Trophoblast cell (in vitro differentiated cells and primary cell): ENCODE measurements at regions not wholly inside any gene's neighbourhood (a gene's known extent, or its start where the extent isn't known, plus 50 kb on each side); places are given as distances from the start of the nearest gene placed in this dataset.
A peak's percentile ranks its signal among the peaks of the same experiment; 100 is the strongest.

Experiments
- DNase-seq, 2 donors: peaks; one replicate each; pipeline ENCODE4 v3.0.0-alpha.2; 2016
- H2AFZ ChIP-seq: 2 replicates; pipeline ENCODE4 v1.6.1; 2013; ENCODE audit warnings: low read length, moderate library complexity, mild to moderate bottlenecking; ENCODE audit not compliant: insufficient read depth, poor library complexity
- H2AK5ac ChIP-seq: 2 replicates; pipeline ENCODE4 v1.6.1; 2013; ENCODE audit warnings: mild to moderate bottlenecking, low read length
- H2BK120ac ChIP-seq: 2 replicates; pipeline ENCODE4 v1.6.1; 2013; ENCODE audit warnings: low read length, mild to moderate bottlenecking, moderate library complexity; ENCODE audit not compliant: insufficient read depth, poor library complexity
- H2BK12ac ChIP-seq: 2 replicates; pipeline ENCODE4 v1.6.1; 2013; ENCODE audit warnings: mild to moderate bottlenecking, low read length, moderate library complexity
- H2BK5ac ChIP-seq: 2 replicates; pipeline ENCODE4 v1.6.1; 2013; ENCODE audit warnings: low read length, low read depth, moderate library complexity, mild to moderate bottlenecking; ENCODE audit not compliant: poor library complexity
- H3K14ac ChIP-seq: 2 replicates; pipeline ENCODE4 v1.6.1; 2013; ENCODE audit warnings: mild to moderate bottlenecking, low read length
- H3K18ac ChIP-seq: 2 replicates; pipeline ENCODE4 v1.6.1; 2013; ENCODE audit warnings: mild to moderate bottlenecking, low read length
- H3K23ac ChIP-seq: 2 replicates; pipeline ENCODE4 v1.6.1; 2013; ENCODE audit warnings: low read length
- H3K27ac ChIP-seq: 2 replicates; pipeline ENCODE4 v1.5.1; 2013; ENCODE audit warnings: low read depth, mild to moderate bottlenecking, inconsistent platforms, low read length, moderate library complexity
- H3K27me3 ChIP-seq: 2 replicates; pipeline ENCODE4 v1.6.1; 2013; ENCODE audit warnings: inconsistent platforms, mild to moderate bottlenecking, low read length, moderate library complexity; ENCODE audit not compliant: insufficient read depth
- H3K36me3 ChIP-seq, 2 experiments: 1 replicate in 1 of 2; 2 replicates in 1 of 2; pipeline ENCODE4 v1.6.1; 2013; ENCODE audit warnings: low read length in 2 of 2, mild to moderate bottlenecking in 2 of 2, moderate library complexity in 1 of 2; ENCODE audit not compliant: insufficient read depth in 2 of 2, control insufficient read depth in 1 of 2
- H3K4ac ChIP-seq: 2 replicates; pipeline ENCODE4 v1.6.1; 2013; ENCODE audit warnings: low read depth, mild to moderate bottlenecking, low read length, moderate library complexity
- H3K4me1 ChIP-seq, 2 experiments: 1 replicate in 1 of 2; 2 replicates in 1 of 2; pipeline ENCODE4 v1.6.1; 2013; ENCODE audit warnings: low read length in 2 of 2, mild to moderate bottlenecking in 2 of 2, moderate library complexity in 1 of 2; ENCODE audit not compliant: insufficient read depth in 2 of 2, control insufficient read depth in 1 of 2
- H3K4me2 ChIP-seq: 2 replicates; pipeline ENCODE4 v1.6.1; 2013; ENCODE audit warnings: inconsistent platforms, mild to moderate bottlenecking, low read length, moderate library complexity
- H3K4me3 ChIP-seq: 2 replicates; pipeline ENCODE4 v1.5.1; 2013; ENCODE audit warnings: mild to moderate bottlenecking, low read depth, low read length, inconsistent platforms
- H3K79me1 ChIP-seq: one replicate; pipeline ENCODE4 v1.6.1; 2013; ENCODE audit warnings: low read length
- H3K79me2 ChIP-seq: 2 replicates; pipeline ENCODE4 v1.6.1; 2013; ENCODE audit warnings: low read length, mild to moderate bottlenecking; ENCODE audit not compliant: control insufficient read depth, insufficient read depth, poor library complexity
- H3K9ac ChIP-seq: 2 replicates; pipeline ENCODE4 v1.6.1; 2013; ENCODE audit warnings: mild to moderate bottlenecking, low read length
- H3K9me3 ChIP-seq: 2 replicates; pipeline ENCODE4 v1.6.1; 2013; ENCODE audit warnings: low read depth, mild to moderate bottlenecking, control low read depth, inconsistent platforms, low read length; ENCODE audit not compliant: insufficient read depth
- H4K12ac ChIP-seq: 2 replicates; pipeline ENCODE4 v1.6.1; 2013; ENCODE audit warnings: low read depth, mild to moderate bottlenecking, low read length, moderate library complexity
- H4K8ac ChIP-seq: 2 replicates; pipeline ENCODE4 v1.6.1; 2013; ENCODE audit warnings: low read depth, mild to moderate bottlenecking, low read length, moderate library complexity
- H4K91ac ChIP-seq: one replicate; pipeline ENCODE4 v1.6.1; 2013; ENCODE audit warnings: low read depth, mild to moderate bottlenecking, low read length, moderate library complexity
- WGBS: extraction: QIAGEN DNeasy Blood & Tissue Kit; methylation state at CpG from one replicate; pipeline ENCODE4 v1.1.7; 2013; ENCODE audit warnings: missing lambda C conversion rate; ENCODE audit not compliant: insufficient read length, insufficient coverage; ENCODE audit errors: extremely low coverage; 5-methylcytosine and 5-hydroxymethylcytosine counted together

GRCh38 chr3:99508191-99508590, 130.2 kb upstream of the COL8A1 start:
- H3K9ac ChIP-seq: no peak overlapping the region
- no peak overlapping the region for H2BK12ac ChIP-seq
- no peak overlapping the region for H3K14ac ChIP-seq
- no peak overlapping the region for H3K27ac ChIP-seq
- no peaks in the 10 kb centered on the region for H3K79me2 ChIP-seq
- no peak overlapping the region for H4K12ac ChIP-seq
- H2AK5ac ChIP-seq: no peak overlapping the region
- H2AFZ ChIP-seq: no peak overlapping the region
- H2BK5ac ChIP-seq: no peak overlapping the region
- H3K4me3 ChIP-seq: no peak overlapping the region
- no peaks in the 10 kb centered on the region for H3K36me3 ChIP-seq
- H3K18ac ChIP-seq: no peak overlapping the region
- H3K27me3 ChIP-seq: no peaks in the 10 kb centered on the region
- H3K23ac ChIP-seq: no peak overlapping the region
- H3K4ac ChIP-seq: no peak overlapping the region
- DNase-seq: no peak
- H3K4me1 ChIP-seq: no peaks in the 10 kb centered on the region
- no peaks in the 10 kb centered on the region for H3K9me3 ChIP-seq
- H2BK120ac ChIP-seq: no peak overlapping the region
- H4K8ac ChIP-seq: no peak overlapping the region
- H3K79me1 ChIP-seq: no peaks in the 10 kb centered on the region
- no peak overlapping the region for H3K4me2 ChIP-seq
- no peak overlapping the region for H4K91ac ChIP-seq

- Histone ChIP-seq H2AK5ac (no peak overlapping the region), H3K27me3 (no peaks in the 10 kb centered on the region), H3K79me2 (no peaks in the 10 kb centered on the region), H3K23ac (no peak overlapping the region), H3K27ac (no peak overlapping the region), H4K8ac (no peak overlapping the region), H2BK12ac (no peak overlapping the region), H3K4me3 (no peak overlapping the region), H3K4ac (no peak overlapping the region), H3K4me1 (no peaks in the 10 kb centered on the region), H3K9ac (no peak overlapping the region), H3K4me2 (no peak overlapping the region), H2AFZ (no peak overlapping the region), H3K14ac (no peak overlapping the region), H3K9me3 (no peaks in the 10 kb centered on the region), H2BK120ac (no peak overlapping the region), H3K36me3 (no peaks in the 10 kb centered on the region), H4K91ac (no peak overlapping the region), H2BK5ac (no peak overlapping the region), H3K18ac (no peak overlapping the region), H4K12ac (no peak overlapping the region), H3K79me1 (no peaks in the 10 kb centered on the region)
- WGBS: no CpG with 5 or more reads among the region's 7 CpGs
- DNase-seq: peak; percentile 70 to 78
Measured at GRCh38 chr3:99505646-99506269, 132.6 kb upstream of the COL8A1 start.

- no peak overlapping the region for H2BK120ac ChIP-seq
Measured at GRCh38 chr3:99505200-99505599, 133.2 kb upstream of the COL8A1 start.

GRCh38 chr3:99504258-99504657, 134.1 kb upstream of the COL8A1 start:
- no peak overlapping the region for H4K12ac ChIP-seq
- peak; percentile 1 to 39 for DNase-seq
- H3K14ac ChIP-seq: no peak overlapping the region
- no peak overlapping the region for H2AFZ ChIP-seq
- no peak overlapping the region for H2BK5ac ChIP-seq
- no peaks in the 10 kb centered on the region for H3K9me3 ChIP-seq
- no peak overlapping the region for H3K23ac ChIP-seq
- no peak overlapping the region for H3K18ac ChIP-seq
- H3K9ac ChIP-seq: no peak overlapping the region
- H3K4me3 ChIP-seq: no peak overlapping the region
- no peak overlapping the region for H3K4ac ChIP-seq
- H3K27me3 ChIP-seq: no peaks in the 10 kb centered on the region
- no peaks in the 10 kb centered on the region for H3K79me1 ChIP-seq
- no peak overlapping the region for H4K8ac ChIP-seq
- H3K4me1 ChIP-seq: no peaks in the 10 kb centered on the region
- H2AK5ac ChIP-seq: no peak overlapping the region
- no peak overlapping the region for H3K4me2 ChIP-seq
- H3K27ac ChIP-seq: no peak overlapping the region
- no peak overlapping the region for H2BK12ac ChIP-seq
- H3K79me2 ChIP-seq: no peaks in the 10 kb centered on the region
- H2BK120ac ChIP-seq: no peak overlapping the region
- no peaks in the 10 kb centered on the region for H3K36me3 ChIP-seq
- WGBS: no CpG with 5 or more reads among the region's 2 CpGs
- H4K91ac ChIP-seq: no peak overlapping the region

More at GRCh38 chr3:99505200-99505599, 133.2 kb upstream of the COL8A1 start:
- H3K4ac ChIP-seq: no peak overlapping the region
- no peak for DNase-seq
- no peak overlapping the region for H4K91ac ChIP-seq
- H3K18ac ChIP-seq: no peak overlapping the region
- H3K4me3 ChIP-seq: no peak overlapping the region
- no peak overlapping the region for H4K8ac ChIP-seq
- H4K12ac ChIP-seq: no peak overlapping the region
- H2AK5ac ChIP-seq: no peak overlapping the region
- H3K14ac ChIP-seq: no peak overlapping the region
- H3K4me1 ChIP-seq: no peaks in the 10 kb centered on the region
- H3K27ac ChIP-seq: no peak overlapping the region
- no peak overlapping the region for H2AFZ ChIP-seq
- H3K9ac ChIP-seq: no peak overlapping the region
- no peak overlapping the region for H2BK5ac ChIP-seq
- WGBS: no CpG with 5 or more reads among the region's 1 CpG
- no peaks in the 10 kb centered on the region for H3K27me3 ChIP-seq
- H3K9me3 ChIP-seq: no peaks in the 10 kb centered on the region
- H2BK12ac ChIP-seq: no peak overlapping the region
- no peaks in the 10 kb centered on the region for H3K36me3 ChIP-seq
- H3K4me2 ChIP-seq: no peak overlapping the region
- H3K79me1 ChIP-seq: no peaks in the 10 kb centered on the region
- no peaks in the 10 kb centered on the region for H3K79me2 ChIP-seq
- no peak overlapping the region for H3K23ac ChIP-seq
